DND-41 (cell line): ENCODE measurements at regions not wholly inside any gene's neighbourhood (a gene's known extent, or its start where the extent isn't known, plus 50 kb on each side); places are given as distances from the start of the nearest gene placed in this dataset.

Experiments
- CTCF ChIP-seq: IDR thresholded peaks from 2 replicates; pipeline ENCODE4 v1.5.1; 2012; ENCODE audit warnings: borderline replicate concordance, low read length, moderate library complexity, mild to moderate bottlenecking; ENCODE audit not compliant: poor library complexity, severe bottlenecking; ENCODE audit errors: extremely low read depth
- EZH2 ChIP-seq: IDR thresholded peaks from 3 replicates; pipeline ENCODE4 v1.6.1; 2012; ENCODE audit warnings: borderline replicate concordance, low read depth, mild to moderate bottlenecking, moderate library complexity, low read length, inconsistent platforms; ENCODE audit not compliant: severe bottlenecking

- TF ChIP-seq CTCF (no peak), EZH2 (no peak)
Measured at GRCh38 chr6:11917951-11918738, 94.0 kb upstream of the HIVEP1 start.
